ENCODE measurements at regions not wholly inside any gene's neighbourhood (a gene's known extent, or its start where the extent isn't known, plus 50 kb on each side); places are given as distances from the start of the nearest gene placed in this dataset.

DNA sequence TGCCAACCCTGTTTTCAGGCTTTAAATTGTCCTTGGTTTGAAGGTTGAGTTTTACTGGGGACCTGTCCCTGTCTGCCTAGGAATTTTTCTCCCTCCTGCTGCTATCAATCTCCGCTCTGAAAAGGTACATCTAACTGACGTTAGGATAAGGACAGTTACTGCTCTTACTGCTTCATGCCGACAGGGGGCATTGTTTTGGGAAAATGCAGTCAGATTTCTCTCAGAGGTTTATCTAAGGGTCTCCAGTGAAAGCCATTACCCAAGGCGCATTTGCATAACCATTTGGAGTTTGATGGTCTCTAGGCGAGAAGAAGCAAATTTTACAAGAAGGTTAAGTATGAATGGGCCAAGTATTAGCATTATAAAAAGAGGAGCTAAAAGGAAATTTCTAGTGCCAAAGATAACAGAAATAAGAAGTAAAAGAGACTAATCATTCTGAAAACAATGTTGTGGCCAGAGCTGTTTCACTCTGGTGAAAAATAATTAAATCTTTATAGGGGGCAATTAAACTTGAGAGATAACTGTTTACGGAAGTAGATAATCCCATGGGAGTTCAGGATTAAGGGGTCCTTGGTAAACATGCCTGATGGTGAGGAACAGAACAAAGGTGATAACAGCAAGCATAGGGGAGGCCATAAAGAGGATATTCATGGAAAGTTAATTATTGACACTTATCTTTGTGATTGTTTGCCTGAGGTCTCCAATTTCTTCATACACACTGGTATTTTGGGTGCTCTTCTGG is 605.0 kb downstream of the MTRR start:
- H3K36me3 Mint-ChIP-seq: peaks cover 10% of the 10 kb centered on the region
- no peak overlapping the region for H3K27ac Mint-ChIP-seq
- H3K4me1 Mint-ChIP-seq (ENCODE audit: low read depth): no peaks in the 10 kb centered on the region
- peaks cover 5% of the 10 kb centered on the region for H3K9me3 Mint-ChIP-seq (ENCODE audit: low read depth)
- H3K4me3 Mint-ChIP-seq: no peak overlapping the region
- H3K27me3 Mint-ChIP-seq: no peaks in the 10 kb centered on the region

GRCh38 chr5:8474569-8474930 is 605.6 kb downstream of the MTRR start:
- Mint-ChIP-seq H3K36me3 (peaks cover 10% of the 10 kb centered on the region), H3K4me1 (ENCODE audit: low read depth) (no peaks in the 10 kb centered on the region), H3K9me3 (ENCODE audit: low read depth) (peaks cover 5% of the 10 kb centered on the region), H3K27me3 (no peaks in the 10 kb centered on the region), H3K27ac (no peak overlapping the region), H3K4me3 (no peak overlapping the region)

- Mint-ChIP-seq H3K36me3 (no peaks in the 10 kb centered on the region), H3K9me3 (ENCODE audit: low read depth) (no peaks in the 10 kb centered on the region), H3K27ac (no peak overlapping the region), H3K27me3 (no peaks in the 10 kb centered on the region), H3K4me1 (ENCODE audit: low read depth) (no peaks in the 10 kb centered on the region), H3K4me3 (no peak overlapping the region)
Observed at GRCh38 chr5:8478326-8478725, 609.4 kb downstream of the MTRR start.

- H3K27ac Mint-ChIP-seq: no peak overlapping the region
- no peaks in the 10 kb centered on the region for H3K4me1 Mint-ChIP-seq (ENCODE audit: low read depth)
- no peaks in the 10 kb centered on the region for H3K27me3 Mint-ChIP-seq
- H3K36me3 Mint-ChIP-seq: no peaks in the 10 kb centered on the region
- H3K4me3 Mint-ChIP-seq: no peak overlapping the region
- H3K9me3 Mint-ChIP-seq (ENCODE audit: low read depth): no peaks in the 10 kb centered on the region
Observed at GRCh38 chr5:8481007-8481406, 612.1 kb downstream of the MTRR start.

GRCh38 chr5:8491254-8491653 is 622.3 kb downstream of the MTRR start:
- no peaks in the 10 kb centered on the region for H3K4me1 Mint-ChIP-seq (ENCODE audit: low read depth)
- no peak overlapping the region for H3K4me3 Mint-ChIP-seq

GRCh38 chr5:8493176-8493575 is 624.2 kb downstream of the MTRR start:
- Mint-ChIP-seq H3K27me3 (no peaks in the 10 kb centered on the region), H3K4me3 (no peak overlapping the region), H3K9me3 (ENCODE audit: low read depth) (peaks cover 25% of the 10 kb centered on the region), H3K27ac (no peak overlapping the region), H3K36me3 (peaks cover 2% of the 10 kb centered on the region), H3K4me1 (ENCODE audit: low read depth) (no peaks in the 10 kb centered on the region)

More at GRCh38 chr5:8491254-8491653, 622.3 kb downstream of the MTRR start:
- H3K27me3 Mint-ChIP-seq: no peaks in the 10 kb centered on the region
- H3K27ac Mint-ChIP-seq: no peak overlapping the region
- peaks cover under 1% of the 10 kb centered on the region for H3K36me3 Mint-ChIP-seq
- peaks cover 10% of the 10 kb centered on the region for H3K9me3 Mint-ChIP-seq (ENCODE audit: low read depth)

DNA sequence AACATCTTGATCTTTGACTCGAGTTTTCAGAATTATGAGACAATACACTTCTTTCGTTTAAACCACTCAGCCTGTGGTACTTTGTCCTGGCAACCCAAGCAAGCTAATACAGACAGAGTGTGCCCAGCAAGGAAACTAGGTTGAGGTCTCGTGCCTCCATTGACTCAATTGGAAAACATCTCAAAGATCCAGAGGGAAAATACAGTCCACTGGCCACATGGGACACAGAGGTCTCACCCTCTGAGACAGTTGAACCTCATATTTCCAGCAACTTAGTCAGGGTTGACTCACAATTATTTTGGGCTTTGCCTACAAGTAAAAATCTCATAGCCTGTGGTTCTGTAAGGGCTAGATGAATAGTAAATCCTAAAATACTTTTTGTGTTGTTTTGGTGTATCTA is 631.5 kb downstream of the MTRR start:
- no peaks in the 10 kb centered on the region for H3K4me1 Mint-ChIP-seq (ENCODE audit: low read depth)
- no peak overlapping the region for H3K4me3 Mint-ChIP-seq
- H3K27ac Mint-ChIP-seq: no peak overlapping the region
- peaks cover 28% of the 10 kb centered on the region for H3K9me3 Mint-ChIP-seq (ENCODE audit: low read depth)
- no peaks in the 10 kb centered on the region for H3K27me3 Mint-ChIP-seq
- peaks cover 2% of the 10 kb centered on the region for H3K36me3 Mint-ChIP-seq

GRCh38 chr5:8505196-8505595 is 636.2 kb downstream of the MTRR start:
- Mint-ChIP-seq H3K4me1 (ENCODE audit: low read depth) (no peaks in the 10 kb centered on the region), H3K9me3 (ENCODE audit: low read depth) (no peaks in the 10 kb centered on the region), H3K36me3 (no peaks in the 10 kb centered on the region), H3K27ac (no peak overlapping the region), H3K27me3 (no peaks in the 10 kb centered on the region), H3K4me3 (no peak overlapping the region)

DNA sequence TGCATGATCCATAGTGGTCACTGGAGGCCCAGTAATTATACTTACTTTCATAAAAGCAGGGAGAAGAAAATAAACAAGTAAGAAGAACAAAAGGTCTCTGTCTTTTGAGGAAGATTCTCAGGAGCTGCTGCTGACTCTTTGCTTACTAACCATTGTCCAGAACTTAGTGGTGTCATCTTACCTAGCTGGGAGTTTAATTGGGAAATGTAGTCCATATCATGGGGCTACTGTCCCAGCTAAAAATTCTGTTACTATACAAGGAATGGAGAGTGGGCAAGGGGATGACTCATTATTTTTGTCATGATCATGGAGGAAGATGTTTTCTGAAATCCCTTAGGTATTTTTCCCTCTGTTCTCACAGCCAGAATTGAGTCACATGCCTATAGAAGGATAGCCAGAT is 639.3 kb downstream of the MTRR start:
- H3K36me3 Mint-ChIP-seq: no peaks in the 10 kb centered on the region
- H3K27me3 Mint-ChIP-seq: no peaks in the 10 kb centered on the region
- no peak overlapping the region for H3K27ac Mint-ChIP-seq
- no peaks in the 10 kb centered on the region for H3K9me3 Mint-ChIP-seq (ENCODE audit: low read depth)
- no peak overlapping the region for H3K4me3 Mint-ChIP-seq
- no peaks in the 10 kb centered on the region for H3K4me1 Mint-ChIP-seq (ENCODE audit: low read depth)

DNA sequence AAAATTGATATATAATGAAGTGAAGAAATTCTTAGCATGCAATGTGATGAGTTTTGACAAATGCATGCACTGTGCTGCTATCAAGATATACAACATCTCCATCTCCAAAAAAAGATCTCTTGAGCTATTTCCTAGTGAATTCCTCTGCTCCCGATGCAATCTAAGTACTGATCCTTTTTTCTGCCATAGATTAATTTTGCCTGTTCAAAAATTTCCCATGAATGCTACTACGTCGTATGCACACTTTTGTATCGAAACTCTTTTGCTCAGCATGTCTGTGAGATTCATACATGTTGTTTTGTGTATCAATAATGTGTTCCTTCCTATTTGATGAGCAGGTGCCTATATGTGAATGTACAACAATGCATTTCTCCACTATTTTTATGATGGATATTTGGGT is 647.4 kb downstream of the MTRR start:
- Mint-ChIP-seq H3K4me3 (no peak overlapping the region), H3K9me3 (ENCODE audit: low read depth) (peaks cover 5% of the 10 kb centered on the region), H3K27ac (no peak overlapping the region), H3K27me3 (no peaks in the 10 kb centered on the region), H3K4me1 (ENCODE audit: low read depth) (no peaks in the 10 kb centered on the region), H3K36me3 (no peaks in the 10 kb centered on the region)

DNA sequence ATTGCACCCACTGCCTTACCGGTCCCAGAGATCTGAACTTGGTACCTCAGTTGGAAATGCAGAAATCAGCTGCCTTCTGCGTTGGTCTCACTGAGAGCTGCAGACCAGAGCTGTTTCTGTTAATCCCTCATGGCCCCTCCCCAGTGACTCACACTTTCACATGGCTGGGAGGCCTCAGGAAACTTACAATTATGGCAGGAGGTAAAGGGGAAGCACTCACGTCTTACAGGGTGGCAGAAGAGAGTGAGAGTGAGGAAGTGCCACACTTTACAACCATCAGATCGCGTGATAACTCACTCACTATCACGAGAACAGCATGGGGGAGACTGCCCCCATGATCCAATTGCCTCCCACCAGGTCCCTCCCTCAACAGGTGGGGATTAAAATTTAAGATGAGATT is 648.5 kb downstream of the MTRR start:
- no peaks in the 10 kb centered on the region for H3K36me3 Mint-ChIP-seq
- H3K9me3 Mint-ChIP-seq (ENCODE audit: low read depth): peaks cover 5% of the 10 kb centered on the region

GRCh38 chr5:8520917-8521316 is 652.0 kb downstream of the MTRR start:
- Mint-ChIP-seq H3K9me3 (ENCODE audit: low read depth) (no peaks in the 10 kb centered on the region), H3K27ac (no peak overlapping the region), H3K36me3 (no peaks in the 10 kb centered on the region), H3K4me3 (no peak overlapping the region), H3K27me3 (no peaks in the 10 kb centered on the region), H3K4me1 (ENCODE audit: low read depth) (no peaks in the 10 kb centered on the region)

More for the DNA sequence above, 648.5 kb downstream of the MTRR start:
- no peak overlapping the region for H3K4me3 Mint-ChIP-seq
- no peaks in the 10 kb centered on the region for H3K27me3 Mint-ChIP-seq
- H3K27ac Mint-ChIP-seq: no peak overlapping the region
- H3K4me1 Mint-ChIP-seq (ENCODE audit: low read depth): no peaks in the 10 kb centered on the region

DNA sequence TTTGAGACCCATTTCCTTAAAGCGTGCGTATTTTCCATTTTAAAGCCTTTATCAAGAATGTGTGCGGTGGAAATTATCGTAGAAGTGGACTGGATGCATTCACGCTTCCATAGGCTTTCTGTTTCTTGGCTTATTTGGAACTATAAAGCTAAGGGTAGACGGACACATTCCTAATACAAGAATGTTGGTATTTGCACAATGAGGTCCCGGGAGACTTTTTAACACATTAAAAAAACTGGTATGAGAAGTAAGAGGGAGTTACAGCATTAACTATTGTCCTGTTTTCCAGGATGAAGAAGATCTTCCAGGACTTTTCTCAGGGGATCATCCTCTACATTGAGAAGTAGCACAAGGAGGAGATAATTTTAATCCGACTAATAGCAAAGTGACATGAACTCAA is 653.0 kb downstream of the MTRR start:
- no peak overlapping the region for H3K4me3 Mint-ChIP-seq

GRCh38 chr5:8522646-8523045 is 653.7 kb downstream of the MTRR start:
- Mint-ChIP-seq H3K27me3 (no peaks in the 10 kb centered on the region), H3K9me3 (ENCODE audit: low read depth) (no peaks in the 10 kb centered on the region), H3K36me3 (no peaks in the 10 kb centered on the region)

More for the DNA sequence above, 653.0 kb downstream of the MTRR start:
- H3K27ac Mint-ChIP-seq: no peak overlapping the region
- H3K27me3 Mint-ChIP-seq: no peaks in the 10 kb centered on the region
- no peaks in the 10 kb centered on the region for H3K4me1 Mint-ChIP-seq (ENCODE audit: low read depth)
- no peaks in the 10 kb centered on the region for H3K9me3 Mint-ChIP-seq (ENCODE audit: low read depth)
- no peaks in the 10 kb centered on the region for H3K36me3 Mint-ChIP-seq

DNA sequence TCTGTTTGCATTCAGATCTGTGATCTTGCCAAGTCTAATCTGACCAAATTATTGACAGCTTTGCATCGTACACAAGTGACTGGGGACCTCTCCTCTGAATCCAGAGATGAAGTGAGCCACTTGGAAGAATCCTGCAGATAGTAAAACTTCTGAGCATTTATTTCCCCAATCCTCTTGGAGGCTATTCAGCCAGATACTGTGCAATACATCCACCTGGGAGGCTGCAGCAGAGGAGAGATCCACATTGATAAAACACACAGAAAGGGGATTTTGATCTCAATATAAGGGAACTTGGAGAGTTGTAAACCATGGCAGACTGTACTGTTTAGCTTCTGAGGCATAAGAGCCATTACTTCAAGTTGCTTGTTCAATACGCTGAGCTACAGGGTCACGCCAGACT is 654.6 kb downstream of the MTRR start:
- H3K27ac Mint-ChIP-seq: no peak overlapping the region
- no peaks in the 10 kb centered on the region for H3K36me3 Mint-ChIP-seq
- H3K4me1 Mint-ChIP-seq (ENCODE audit: low read depth): no peaks in the 10 kb centered on the region
- H3K27me3 Mint-ChIP-seq: no peaks in the 10 kb centered on the region
- H3K4me3 Mint-ChIP-seq: no peak overlapping the region
- H3K9me3 Mint-ChIP-seq (ENCODE audit: low read depth): no peaks in the 10 kb centered on the region

More at GRCh38 chr5:8522646-8523045, 653.7 kb downstream of the MTRR start:
- H3K27ac Mint-ChIP-seq: no peak overlapping the region
- no peak overlapping the region for H3K4me3 Mint-ChIP-seq
- no peaks in the 10 kb centered on the region for H3K4me1 Mint-ChIP-seq (ENCODE audit: low read depth)

GRCh38 chr5:8525819-8526218 is 656.9 kb downstream of the MTRR start:
- Mint-ChIP-seq H3K9me3 (ENCODE audit: low read depth) (no peaks in the 10 kb centered on the region), H3K27ac (no peak overlapping the region), H3K36me3 (no peaks in the 10 kb centered on the region), H3K27me3 (no peaks in the 10 kb centered on the region), H3K4me3 (no peak overlapping the region), H3K4me1 (ENCODE audit: low read depth) (no peaks in the 10 kb centered on the region)

Data from activated naive CD8-positive, alpha-beta T cell (primary cell).